ENCODE measurements at regions not wholly inside any gene's neighbourhood (a gene's known extent, or its start where the extent isn't known, plus 50 kb on each side); places are given as distances from the start of the nearest gene placed in this dataset.
A peak's percentile ranks its signal among the peaks of the same experiment; 100 is the strongest.
"Not testable (repeated sequence)": the region's sequence is repeated elsewhere in the genome, so short reads cannot be mapped to it uniquely, and the experiment has no call there.

DNA sequence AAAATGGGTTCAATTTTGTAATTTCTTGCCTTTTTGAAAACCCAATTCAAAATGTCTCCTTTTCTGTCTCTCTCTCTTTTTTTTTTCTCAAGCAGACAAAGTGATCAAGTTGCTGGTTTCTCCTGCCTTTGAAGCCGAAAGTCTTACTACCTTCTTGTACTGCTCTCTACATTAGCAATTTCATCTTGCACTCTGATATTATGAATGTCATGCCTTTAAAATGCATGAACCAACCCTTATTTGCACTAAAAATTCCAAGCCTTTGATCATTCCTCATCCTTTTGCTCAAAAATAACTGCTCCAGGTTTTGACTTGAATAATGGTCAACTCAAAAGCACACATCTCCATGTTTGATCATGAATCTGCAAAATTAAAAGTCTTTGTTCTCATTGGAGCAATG lies 125.2 kb downstream of the CETN3 start:
- DNase-seq = no peak

DNA sequence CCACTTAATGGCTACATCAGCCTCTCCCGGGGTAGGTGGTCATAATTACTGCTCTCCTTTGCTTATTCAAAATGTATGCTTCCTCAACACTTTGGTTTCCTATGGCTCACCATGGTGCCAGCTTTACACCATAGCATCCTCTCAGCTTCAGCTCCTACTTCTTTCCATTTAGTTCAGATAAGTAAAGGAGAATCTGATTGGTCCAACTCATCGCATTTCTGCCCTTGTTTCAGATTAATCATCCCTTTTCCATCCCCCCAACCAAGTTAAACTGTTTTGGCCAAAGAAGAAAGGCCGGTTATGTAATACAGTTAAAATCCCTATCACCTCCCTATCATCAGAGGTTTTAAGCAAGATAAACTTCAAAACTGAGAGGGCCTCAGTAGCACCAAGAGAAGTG lies 130.5 kb downstream of the CETN3 start:
- DNase-seq = no peak

DNA sequence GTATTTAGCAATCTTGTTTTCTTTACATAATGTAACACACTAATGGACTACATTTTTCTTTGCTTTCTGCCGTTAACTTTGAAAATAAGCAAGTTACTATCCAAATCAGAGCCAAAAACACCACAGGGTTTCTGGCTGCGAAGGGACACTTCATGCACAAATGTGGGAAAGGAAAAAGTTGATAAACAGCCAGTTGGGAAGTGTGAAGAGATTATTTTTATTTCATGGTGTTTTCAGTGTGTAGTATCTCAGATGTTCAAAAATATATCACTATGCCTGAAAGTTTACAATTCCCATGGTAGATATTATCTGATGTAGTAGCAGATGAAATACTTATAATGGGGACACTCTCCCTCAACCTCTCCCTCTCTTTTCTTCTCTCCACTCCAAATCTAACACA lies 135.3 kb downstream of the CETN3 start:
- no peak for DNase-seq

GRCh38 chr5:90267646-90268045 lies 141.9 kb downstream of the CETN3 start:
- DNase-seq = no peak

GRCh38 chr5:90265545-90265857 lies 144.1 kb downstream of the CETN3 start:
- no peak for DNase-seq

- DNase-seq = peak; percentile 84
These were observed 144.6 kb downstream of the CETN3 start for GRCh38 chr5:90264689-90265544.

- DNase-seq = no peak
These were observed 146.3 kb downstream of the CETN3 start for GRCh38 chr5:90263102-90263820.

DNA sequence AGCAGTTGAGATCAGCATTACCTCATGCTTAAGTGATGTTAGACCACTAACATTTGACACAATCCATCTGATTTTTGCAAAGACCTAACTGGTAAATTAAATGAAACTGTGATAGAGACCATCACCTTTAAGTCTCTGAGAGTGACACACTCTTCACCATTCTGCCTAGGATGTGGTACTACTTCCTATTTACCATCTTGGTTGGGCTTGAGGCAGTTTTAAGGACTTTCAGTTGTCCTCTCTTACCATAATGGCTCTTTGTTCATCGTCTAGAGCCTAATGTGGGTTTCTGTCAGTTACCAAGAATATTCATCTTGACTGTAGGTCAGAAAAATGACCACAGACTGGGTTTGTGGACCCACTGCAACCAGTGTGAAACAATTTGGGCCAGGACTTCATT lies 158.1 kb downstream of the CETN3 start:
- no peak for DNase-seq

DNA sequence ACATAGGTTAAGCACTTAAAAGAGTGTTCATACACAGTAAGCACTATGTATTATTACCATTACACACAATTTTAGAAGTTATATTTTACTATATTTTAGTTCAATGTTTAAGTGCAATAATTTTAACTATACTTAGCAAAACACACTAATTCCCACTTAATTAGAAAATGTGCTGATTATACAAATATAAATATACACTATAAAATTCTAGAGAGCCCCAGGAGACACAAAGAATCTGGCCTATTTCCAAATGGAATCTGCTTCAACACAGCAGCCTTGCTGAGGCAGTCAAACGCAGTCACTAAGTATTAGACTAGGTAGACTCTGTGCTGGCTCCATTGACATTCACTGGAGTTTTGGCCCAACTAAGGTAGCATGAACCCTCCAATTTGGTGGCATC lies 160.9 kb downstream of the CETN3 start:
- DNase-seq = no peak

GRCh38 chr5:90243848-90244247 lies 165.7 kb downstream of the CETN3 start:
- DNase-seq = not testable (repeated sequence)

DNA sequence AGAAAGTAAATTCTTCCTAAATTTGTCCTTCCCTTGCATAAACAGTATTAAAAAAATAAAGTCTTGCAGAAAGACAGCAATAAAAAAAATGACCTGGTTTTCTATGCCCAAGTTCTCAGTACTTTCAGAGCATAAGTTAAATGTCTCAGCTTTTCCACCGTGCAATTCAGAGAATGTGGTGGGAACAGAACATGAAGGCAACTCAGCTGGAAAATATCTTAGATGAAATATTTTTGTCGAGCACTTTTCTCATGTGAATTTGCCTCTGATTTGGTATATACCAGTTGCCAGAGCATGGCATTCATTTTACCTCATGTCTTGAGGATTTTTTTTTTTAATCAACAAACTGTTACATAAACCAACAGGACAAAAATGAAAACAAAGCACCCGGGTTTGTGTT lies 176.1 kb downstream of the CETN3 start:
- no peak for DNase-seq

- DNase-seq = peak; percentile 32
These were observed 177.9 kb downstream of the CETN3 start for GRCh38 chr5:90231688-90232087.

GRCh38 chr5:90227683-90228082 lies 181.9 kb downstream of the CETN3 start:
- DNase-seq = no peak

- no peak for DNase-seq
These were observed 183.0 kb downstream of the CETN3 start for GRCh38 chr5:90226433-90227099.

GRCh38 chr5:90224342-90224741 lies 185.2 kb downstream of the CETN3 start:
- DNase-seq = no peak

GRCh38 chr5:90223756-90224155 lies 185.8 kb downstream of the CETN3 start:
- no peak for DNase-seq

DNA sequence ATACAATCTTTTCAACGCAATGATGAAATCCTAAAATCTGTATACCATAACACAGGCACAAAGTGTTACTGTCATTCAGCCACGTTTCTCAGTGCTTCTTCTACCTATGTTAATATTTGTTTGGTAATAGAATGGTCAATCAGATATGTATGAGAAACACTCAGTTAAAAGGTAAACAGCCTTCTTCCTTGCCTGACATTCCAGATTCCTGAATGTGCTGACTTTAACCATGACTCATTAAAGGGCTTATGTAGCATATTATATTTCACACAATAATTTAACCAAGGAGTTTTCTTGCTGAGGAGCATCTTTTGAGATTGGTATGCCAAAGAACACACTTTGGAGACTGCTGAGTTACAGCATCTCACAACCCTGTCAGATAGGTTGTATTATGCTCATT lies 187.6 kb downstream of the CETN3 start:
- DNase-seq = peak; percentile 68

GRCh38 chr5:90220554-90220953 lies 189.0 kb downstream of the CETN3 start:
- no peak for DNase-seq

DNA sequence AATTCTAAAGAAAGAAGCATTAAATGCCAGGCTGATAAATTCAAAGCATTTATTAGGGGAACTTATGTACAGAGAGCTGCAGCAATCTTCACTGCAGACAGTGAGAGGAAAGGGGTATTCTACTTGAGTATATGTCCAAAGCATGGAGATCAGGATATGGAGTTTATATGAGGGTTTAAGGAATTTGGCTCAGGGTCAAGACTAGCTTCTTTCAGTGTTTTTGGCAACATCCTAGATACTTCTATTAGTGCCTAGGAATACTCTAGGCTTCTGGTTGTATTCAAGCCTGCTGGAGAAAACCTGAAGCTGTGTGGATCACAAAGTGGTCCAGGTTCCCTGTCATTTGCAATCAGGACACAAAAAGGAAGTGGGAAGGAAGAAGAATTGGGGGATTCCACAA lies 194.6 kb downstream of the CETN3 start:
- DNase-seq = no peak

DNA sequence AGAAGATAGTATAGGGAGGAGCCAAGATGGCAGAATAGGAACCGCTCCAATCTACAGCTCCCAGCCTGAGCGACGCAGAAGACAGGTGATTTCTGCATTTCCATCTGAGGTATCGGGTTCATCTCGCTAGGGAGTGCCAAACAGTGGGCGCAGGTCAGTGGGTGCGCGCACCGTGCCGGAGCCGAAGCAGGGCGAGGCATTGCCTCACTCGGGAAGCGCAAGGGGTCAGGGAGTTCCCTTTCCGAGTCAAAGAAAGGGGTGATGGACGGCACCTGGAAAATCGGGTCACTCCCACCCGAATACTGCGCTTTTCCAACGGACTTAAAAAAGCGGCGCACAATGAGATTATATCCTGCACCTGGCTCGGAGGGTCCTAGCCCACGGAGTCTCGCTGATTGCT lies 201.2 kb downstream of the CETN3 start:
- DNase-seq = peak; percentile 28

DNA sequence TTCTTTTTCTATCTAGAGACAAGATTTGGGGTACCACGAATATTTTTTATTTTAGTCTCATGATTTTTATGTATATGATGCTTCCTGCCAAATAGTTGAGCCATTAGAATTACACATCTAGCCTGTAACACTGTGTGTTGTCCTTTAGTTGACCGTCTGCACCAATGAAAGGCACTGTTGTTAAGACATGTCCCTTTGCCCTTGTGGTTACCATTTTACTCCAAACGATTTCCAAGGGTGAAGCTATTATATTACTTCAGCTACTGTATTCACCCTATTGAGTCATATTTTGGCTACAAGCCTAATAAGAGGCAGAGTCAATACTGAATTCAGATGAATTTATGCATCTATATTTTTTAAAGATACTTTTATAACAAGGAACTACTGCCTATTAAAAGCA lies 207.6 kb downstream of the CETN3 start:
- DNase-seq = peak; percentile 69

- DNase-seq = no peak
These were observed 216.3 kb downstream of the CETN3 start for GRCh38 chr5:90193185-90193822.

DNA sequence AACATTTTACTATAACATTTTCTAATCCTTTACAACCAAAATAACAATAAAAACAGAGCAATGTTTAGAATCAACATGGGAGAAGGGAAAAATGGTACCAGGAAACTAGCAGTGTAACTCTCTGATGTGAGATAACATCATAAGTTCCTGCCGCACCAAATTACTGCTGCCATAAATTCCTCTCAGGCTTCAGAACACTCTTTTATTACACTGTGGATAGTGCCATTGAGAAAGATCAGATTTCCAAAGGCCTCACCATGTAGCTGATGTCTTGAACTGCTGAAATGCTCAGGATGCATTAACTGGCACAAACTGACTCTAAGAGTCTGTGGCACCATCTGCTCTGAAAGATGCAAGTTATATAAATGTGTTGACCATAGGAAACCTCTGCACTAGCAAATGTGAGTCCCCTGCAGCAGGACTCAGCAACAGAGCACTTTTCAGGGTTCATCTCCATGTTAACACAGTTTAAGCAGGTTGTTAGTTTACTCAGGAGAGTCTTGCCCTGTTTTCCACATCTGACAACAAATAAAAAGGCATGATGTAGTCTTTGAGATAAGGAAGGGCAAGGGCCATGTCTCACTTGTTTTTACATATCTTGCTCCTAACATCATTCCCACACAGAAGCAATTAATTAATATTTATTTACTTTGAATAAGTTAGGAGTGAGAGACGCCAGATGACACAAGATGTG lies 218.1 kb downstream of the CETN3 start:
- DNase-seq = no peak
